GOT3 (cell line): ENCODE measurements at regions not wholly inside any gene's neighbourhood (a gene's known extent, or its start where the extent isn't known, plus 50 kb on each side); places are given as distances from the start of the nearest gene placed in this dataset.

Experiments
- DNase-seq: peaks from one replicate; lab custom pipeline; 2025; ENCODE audit warnings: mixed read lengths; lab: John Stamatoyannopoulos, UW

DNA sequence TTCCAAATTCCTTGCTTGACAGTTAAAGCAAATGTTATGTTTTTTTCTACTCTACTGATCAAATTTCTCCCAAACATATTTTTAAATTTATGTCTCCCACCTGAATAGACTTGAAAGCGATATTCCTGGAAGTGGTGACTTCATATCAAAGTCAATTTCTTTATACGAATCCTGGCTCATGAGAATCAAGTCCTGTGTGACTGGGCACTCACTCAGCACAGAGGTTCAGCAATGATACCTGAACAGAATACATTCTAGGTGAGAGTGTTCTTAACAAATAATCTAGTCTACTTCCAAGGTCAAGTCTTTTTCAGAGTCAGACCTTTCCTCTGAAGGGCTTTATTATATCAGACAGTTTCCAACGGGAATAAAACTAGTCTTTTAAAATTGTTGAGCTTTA is 1070.6 kb downstream of the TRHDE start:
- DNase-seq: no peak

DNA sequence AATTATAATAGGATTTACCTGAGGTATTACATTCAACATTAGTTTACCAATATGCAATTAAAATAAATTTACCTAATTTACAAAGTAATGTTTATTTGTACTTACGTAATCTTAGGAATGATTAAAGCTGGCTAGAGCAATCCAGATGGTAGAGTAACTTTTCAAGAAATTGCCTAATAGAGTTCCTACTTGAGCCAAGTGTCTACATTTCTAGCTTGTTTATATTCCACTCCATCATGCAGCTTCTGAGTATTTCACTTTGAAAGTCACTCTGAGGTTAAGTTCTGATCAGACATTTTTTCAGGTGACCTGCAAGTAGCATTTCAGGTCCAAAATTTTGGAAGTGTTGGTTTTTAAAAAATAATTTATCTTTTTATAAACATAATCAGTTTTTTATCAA is 1080.7 kb downstream of the TRHDE start:
- DNase-seq: no peak

DNA sequence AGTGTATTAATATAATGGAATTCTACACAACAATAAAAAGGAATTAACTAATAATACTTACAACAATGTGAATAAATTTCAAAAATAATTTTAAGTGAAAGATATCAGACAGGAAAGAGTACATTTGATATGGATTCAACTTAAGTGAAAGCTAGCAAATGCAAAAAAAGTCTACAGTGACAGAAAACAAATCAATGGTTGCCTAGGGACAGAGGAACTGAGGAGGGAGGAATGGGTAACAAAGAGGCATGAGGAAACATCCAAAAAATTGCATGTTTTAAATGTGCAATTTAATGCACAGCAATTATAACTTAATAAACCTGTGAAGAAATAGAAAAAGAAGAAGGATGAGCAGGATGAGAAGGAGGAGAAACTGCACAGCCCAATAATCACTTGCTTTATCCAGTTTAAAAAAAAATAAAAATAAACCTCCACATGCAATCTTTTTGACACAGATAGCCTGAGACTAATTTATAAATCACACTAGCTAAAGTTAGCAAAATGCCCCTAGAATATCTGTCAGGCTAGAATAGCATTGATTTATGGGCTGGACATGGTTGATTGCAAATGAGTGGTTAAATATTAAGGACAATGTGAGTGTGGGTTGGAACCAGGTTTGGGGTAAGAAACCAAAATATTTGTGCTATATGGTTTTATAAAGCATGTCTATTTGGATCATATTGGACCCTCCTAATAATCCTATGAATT is 1089.1 kb downstream of the TRHDE start:
- DNase-seq: no peak

DNA sequence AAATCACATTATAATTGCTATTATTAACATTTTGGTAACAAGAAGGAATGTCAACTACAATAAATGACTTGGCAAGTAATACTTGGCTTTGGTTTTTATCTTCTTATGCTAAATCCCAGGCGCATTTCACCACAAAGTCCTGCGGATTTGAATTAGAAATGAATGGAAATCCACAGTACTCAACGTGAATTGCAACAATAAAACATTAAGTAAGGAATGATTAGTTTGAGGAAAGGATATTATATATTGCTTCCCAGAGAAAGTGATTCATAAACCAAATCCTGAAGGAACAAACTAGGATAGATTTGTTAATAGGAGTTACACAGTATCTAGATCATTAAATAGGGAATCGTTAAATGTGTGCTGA is 1089.7 kb downstream of the TRHDE start:
- no peak for DNase-seq

DNA sequence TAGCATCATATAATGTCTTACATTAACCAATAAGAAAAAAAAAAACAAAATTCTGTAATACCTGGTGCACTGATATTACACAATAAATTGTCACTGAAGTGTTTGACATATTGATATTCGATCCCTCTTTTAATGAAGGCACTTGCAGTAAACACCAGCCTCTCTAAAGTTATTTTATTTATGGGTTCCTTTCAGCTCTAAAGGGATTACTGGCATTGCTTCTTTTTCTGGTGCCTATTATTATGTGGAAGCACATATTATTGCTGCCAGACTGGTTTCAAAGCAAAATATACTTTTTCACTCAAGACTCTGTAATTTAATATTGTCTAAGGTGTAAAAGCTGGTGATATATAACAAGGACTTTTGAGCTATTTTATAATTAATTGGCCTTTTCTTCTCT is 1090.5 kb downstream of the TRHDE start:
- DNase-seq: no peak

DNA sequence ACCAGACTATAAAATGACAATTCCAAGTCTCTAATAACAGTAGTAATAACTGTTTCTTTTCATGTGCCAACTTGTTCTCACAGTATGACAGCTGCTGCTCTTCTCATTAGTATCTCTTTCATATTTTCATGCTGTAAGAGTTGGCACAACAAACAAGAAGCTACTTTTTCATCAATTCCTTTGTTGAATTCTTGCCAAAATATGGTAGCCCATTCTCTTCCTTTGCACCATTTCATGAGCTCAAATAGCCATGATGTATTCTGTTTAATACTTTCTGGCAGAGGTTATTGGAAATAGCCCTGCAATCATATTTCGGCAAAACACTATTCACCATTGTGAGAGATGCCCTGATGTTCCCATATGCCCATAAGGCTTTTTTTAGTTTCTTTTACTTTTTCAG is 1100.7 kb downstream of the TRHDE start:
- no peak for DNase-seq

DNA sequence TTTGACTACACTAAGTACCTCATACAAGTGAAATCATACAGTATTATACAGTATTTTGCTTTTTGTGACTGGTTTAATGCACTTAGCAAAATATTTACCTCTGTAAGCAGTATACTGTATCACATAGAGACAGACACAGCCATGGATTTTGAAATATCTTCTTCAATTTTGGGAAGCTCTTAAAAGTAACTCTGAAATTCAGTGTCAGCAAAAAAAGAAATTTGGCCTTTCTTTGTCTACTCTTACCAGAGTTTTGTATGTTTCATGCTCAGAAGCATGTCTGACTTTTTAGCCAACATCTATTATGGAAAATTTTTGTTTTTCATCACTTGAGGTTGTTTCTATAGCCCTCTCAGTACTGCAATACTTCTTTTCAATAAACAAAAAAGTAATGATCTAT is 1102.2 kb downstream of the TRHDE start:
- DNase-seq: no peak

DNA sequence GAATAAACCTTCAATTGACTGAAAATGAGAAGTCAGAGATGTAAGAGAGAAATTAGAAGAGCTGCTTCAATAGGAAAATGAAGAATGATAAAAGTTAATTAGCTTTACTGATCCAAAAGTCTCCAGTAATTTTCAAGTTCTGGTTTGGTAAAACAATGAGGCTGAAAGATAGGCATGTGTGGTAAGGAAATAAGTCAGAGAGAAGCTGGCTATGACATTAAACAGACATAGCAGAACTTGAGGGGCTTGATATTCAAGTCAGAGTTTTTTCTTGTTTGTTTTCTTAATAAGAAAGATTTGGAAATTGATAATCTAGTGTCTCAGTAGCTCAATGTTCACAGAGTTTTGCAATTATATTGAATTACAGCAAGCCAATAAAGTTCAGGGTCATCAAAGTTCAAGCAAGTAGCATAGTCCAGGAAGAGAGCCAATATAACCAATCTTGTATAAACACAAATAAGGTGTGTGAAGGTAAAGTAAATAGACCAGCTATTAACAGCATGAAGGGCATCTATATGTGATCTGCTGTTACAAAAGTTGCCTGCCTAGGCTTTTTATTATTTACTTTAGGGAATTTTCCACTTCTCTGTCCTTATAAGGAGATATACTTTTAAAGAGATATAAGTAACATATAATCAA is 1111.5 kb downstream of the TRHDE start:
- DNase-seq: no peak

DNA sequence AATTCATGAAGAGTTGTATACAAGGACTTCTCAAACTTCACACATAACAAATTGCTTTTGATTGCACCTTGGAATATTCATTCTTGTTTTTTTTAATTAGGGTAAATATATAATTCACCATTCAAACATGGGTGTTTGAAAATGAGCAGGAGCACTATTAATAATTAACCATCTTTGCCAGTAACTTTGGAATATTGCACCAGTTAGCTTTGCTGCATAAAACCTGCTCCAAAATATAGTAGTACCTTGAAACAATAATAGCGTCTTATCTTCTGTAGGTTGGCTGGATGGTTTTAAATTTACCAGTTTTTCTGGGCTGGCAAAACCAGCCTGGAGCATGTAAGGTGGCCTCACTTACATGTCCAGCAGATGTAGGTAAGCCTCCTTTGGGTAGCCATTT is 1112.4 kb downstream of the TRHDE start:
- DNase-seq: no peak

DNA sequence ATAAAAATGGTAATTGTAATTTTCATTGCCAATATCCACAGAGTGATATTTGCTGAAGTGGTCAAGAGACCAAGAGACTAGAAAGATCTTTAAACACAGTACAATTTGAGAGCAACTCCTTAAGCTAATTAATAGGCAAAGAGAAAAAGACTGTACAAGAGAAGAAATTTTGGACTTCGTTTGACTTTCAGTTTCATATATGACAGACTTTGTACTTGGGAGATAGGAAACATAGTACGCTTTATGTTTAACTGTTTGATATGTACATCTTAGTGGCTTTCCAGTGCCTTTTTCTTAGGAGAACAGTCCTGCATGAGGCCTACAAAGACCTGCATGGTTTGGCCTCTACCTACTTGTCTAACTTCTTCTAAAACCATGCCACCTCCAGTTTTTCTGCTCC is 1118.1 kb downstream of the TRHDE start:
- no peak for DNase-seq

DNA sequence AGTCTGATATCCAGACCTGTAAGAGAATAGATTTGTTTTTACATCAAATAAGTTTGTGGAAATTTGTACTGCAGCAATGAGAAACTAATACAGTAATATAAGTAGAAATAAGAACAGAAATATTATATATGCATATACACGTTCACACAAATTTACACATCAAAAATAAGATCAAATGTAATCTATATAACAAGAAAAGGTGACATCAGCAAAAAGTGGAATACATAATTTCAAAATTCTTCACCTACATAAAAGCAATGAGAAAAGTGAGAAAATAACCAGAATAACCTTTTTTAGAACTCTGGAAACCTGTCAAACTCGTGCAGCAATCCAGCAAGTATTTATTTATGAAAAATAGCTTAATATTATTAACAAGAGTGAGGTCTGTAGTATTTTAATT is 1124.6 kb upstream of the ATXN7L3B start:
- no peak for DNase-seq

DNA sequence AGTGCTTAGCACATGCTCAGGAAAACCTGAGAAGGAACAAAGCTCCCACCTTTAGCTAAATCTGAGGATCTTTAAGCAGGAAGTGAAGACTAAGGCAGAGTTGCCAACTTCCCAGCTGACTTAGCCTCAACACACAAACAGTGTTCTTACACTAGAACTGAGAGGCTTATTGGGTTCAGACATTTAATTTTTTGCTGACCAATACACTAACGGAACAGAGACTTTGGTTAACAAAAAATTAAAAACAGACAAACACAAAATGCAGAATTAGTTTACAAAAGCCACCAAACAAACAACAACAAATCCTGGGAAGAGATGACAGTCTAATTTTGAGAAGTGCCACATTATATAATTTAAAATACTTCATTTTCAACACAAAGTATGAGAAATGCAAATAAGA is 1123.7 kb upstream of the ATXN7L3B start:
- no peak for DNase-seq

DNA sequence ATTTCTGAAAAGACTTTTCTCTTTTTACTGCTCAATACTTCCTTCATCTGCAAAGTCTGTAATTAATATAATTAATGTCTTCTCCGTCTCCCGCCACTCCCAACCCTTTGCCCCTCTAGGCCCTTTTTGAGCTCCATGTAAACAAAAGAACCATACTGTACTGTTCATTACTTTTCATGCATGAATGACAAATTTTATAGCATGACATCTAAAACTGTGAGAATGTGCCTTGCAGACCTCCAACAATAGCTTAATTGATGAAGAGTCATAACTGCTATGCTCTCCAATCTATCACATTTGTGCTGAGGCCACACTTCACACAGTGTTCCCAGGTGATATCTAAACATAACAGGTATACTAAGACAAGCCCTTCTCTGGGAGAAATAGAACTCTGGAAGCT is 1122.7 kb upstream of the ATXN7L3B start:
- no peak for DNase-seq

DNA sequence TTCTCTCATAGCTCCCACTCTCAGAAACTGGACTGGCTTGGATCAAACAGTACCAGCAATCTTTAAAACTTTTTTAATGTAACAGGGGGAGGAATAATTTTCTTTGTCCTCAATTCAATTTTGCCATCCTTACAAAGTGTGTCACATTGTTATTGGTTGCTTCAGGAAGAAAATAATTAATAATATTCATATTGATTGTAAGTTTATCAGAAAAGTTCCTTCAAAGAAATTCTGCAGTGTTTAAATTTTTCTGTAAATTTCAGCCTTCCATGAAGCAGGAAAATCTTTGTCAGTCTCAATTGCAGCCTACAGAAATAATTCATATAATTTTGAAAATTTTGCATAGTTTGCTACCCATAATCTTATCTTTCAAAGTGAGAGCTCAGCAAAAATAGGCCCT is 1119.1 kb upstream of the ATXN7L3B start:
- DNase-seq: no peak

DNA sequence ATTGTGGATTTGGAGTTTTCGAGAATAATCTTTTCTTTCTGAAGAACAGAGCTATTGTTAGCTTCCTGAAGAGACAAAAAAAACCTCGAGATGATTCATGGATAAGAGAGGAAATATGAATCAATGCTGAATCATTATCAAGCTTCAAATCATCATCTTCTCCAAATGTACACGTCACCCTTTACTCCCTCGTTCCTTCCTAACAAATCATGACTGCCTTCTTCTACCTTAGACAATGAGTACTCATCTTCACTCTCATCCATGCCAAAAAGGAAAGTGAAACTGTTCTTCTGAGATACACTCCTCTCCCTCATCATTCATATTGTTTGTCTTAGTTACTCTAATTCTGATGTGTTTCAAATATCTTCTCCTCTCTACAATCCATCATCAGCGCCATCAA is 1115.8 kb upstream of the ATXN7L3B start:
- no peak for DNase-seq

DNA sequence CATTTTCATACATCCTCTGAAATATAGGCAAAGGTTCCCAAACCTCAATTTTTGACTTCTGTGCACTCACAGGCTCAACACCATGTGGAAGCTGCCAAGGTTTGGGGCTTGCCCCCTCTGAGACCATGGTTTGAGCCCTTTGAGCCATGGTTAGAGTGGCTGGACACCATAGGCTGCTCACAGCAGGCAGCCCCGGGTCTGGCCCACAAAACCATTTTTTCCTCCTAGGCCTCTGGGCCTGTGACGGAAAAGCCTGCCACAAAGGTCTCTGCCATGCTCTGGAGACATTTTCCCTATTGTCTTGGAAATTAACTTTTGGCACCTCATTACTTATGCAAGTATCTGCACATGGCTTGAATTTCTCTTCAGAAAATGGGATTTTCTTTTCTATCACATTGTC is 1113.2 kb upstream of the ATXN7L3B start:
- no peak for DNase-seq

DNA sequence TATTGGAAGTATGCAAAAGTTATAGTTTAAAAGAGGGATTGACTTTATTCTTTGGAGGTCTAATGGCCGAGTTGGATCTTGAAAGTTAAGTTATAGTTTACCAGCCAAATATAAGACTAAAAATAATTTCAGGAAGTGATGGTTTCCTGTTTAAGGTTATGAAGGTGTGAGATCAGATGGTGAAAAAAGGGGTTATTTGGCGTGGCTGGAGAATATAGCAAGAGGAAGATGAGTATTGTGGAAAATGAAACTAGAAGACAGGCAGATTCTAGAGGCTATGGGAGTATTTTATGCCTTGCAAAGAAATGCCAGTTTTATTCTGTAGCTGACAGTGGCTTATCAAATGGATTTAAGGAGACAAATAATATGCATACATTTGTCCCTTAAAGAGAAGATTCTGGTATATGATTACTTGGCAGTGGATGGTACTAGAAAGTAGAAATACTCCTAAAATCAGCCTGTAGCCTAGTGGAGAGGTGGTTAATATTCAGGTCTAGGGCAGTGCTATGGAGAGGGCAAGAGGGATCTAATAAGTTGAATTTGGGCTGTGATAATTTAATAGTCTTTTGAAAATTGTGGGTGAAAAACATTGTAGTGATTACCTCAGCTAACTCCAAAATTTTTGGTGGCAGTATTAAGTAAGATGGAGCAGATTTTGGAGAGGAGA is 1091.8 kb upstream of the ATXN7L3B start:
- no peak for DNase-seq

DNA sequence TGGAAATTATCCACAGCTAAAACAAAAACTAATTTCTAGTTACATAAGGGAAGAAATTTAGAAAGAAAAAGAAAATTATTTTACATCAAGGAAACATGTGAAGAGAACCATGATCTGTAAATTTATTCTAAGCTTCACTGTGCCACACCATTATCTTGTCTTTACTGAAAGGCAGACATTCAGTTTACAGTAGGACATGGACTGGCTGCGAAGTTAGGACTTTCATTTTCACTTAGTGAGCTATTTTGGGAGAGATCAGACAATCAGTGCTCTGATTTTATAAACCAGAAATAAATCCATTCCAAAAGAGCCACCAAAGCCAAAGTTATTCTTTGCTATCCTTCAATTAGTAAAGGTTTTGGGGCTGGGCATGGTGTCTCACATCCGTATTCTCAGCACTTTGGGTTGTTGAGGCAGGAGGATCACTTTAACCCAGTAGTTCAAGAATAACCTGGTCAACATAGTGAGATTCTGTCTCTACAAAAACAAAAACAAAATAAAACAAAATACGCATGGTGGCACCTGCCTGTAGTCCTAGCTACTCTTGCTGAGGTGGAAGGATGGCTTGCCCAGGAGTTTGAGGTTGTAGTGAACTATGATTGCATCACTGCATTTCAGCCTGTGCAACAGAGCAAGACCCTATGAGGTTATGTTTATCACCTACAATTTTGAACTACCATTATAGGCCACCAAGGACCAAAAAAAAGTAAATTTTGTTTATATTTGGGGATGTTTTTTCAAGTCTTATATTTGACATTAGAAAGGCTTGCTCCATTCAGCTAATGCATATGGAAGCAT is 1084.8 kb upstream of the ATXN7L3B start:
- DNase-seq: no peak

DNA sequence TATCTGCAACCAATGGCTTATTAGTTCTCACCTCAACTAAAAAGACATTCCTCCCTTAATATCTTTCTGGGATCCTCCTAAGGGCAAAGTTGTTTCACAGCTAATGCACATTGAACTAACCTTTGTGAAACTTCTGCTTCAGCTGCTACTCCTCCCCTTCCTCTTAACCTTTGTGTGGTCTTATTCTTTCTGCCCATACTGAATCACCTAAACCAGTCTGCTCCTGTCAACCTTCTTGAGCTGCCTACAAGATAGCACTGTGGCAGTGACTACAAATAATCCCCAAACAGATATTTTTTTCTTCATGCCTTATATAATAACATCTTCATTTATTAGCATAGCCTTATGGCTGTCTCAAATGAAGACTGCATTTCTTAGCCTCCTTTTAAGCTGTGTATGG is 1077.4 kb upstream of the ATXN7L3B start:
- no peak for DNase-seq

DNA sequence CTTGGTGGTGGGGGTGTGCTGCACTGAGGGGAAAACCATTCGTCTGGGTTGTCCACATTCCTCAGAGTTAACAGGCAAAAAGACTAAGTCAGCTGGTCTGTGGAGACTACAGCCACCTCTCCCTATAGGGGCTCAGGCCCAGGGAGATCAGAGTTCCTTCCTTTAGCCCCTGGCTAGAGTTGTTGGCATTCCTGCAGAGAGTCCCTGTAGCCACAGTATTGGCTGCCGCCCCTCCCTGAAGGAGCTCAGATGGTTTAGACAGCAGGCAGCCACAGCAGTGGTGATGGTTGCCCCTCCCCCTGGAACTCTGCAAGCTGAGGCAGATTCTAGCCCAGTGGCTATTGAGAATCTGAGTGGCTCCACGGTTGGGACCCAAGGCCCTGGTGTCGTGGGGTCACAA is 1072.5 kb upstream of the ATXN7L3B start:
- no peak for DNase-seq

DNA sequence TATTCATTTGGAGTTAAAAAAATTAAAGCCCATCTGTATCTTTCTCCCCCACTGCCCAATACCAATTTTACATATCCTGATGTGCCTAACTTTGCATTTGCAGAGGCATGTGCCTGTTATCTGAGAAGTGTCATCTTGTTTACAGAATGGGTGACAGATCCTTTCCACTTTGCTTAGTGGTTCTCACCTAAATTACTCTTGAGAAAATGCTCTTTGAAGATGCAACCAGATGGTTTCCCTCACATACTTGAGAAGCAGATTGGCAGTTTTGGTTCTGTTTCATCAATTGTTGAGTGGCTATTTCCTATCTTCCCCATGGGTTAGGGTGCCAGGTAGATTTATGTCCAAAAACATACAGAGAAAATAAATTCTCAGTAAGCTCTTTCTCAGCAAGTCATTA is 1051.4 kb upstream of the ATXN7L3B start:
- no peak for DNase-seq

DNA sequence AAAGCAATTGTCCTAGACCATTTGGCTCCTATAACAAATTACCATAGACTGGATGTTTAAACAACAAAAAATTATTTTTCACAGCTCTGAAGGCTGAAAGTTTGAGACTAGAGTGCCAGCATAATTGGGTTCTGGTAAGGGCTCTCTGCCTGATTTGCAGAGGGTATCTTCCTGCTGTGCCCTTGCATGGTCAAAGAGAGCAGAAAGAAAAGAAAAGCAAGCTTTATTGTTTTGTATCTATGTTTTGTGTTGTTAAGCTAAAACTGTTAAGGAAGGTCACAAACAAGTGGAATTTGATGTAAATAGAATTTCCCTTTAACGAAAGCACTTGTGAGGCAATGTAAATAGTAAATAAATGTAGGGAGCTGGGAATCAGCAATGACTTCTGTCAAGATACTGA is 1031.0 kb upstream of the ATXN7L3B start:
- DNase-seq: no peak

DNA sequence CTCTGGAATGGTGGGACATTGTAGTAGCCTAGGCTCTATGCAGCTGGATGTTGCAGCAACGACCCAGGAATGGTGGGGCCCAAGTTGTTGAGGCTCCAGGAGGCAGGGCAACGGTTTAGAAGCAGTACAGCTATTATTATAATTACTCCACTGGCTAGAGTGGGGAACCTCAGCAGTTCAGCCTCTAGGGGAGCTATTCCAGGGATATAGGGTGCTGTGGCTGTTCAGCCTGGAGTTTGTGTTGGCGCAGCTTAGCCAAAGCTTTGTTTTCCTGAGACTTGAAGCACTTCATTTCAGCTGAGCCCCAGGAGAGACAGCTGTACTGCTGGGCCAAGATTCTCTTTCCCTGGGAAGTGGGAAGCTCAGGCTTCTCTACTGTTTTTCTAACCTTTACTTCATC is 1023.0 kb upstream of the ATXN7L3B start:
- no peak for DNase-seq
